GM23338 (cell line): ENCODE measurements at regions not wholly inside any gene's neighbourhood (a gene's known extent, or its start where the extent isn't known, plus 50 kb on each side); places are given as distances from the start of the nearest gene placed in this dataset.

Experiments used
- ATAC-seq: fragments of 200-7000 bp; cut with Tn5 transposase; 3 replicates; pipeline ENCODE4 v1.9.1; 2020
- DNase-seq: peaks from one replicate; pipeline ENCODE4 v3.0.0-alpha.2; 2015; ENCODE audit warnings: low spot score
- H2AFZ ChIP-seq: fragments of 200-600 bp; sonication (generic); 2 replicates; pipeline ENCODE4 v1.8.0; 2016; ENCODE audit warnings: antibody characterized with exemption, mild to moderate bottlenecking, moderate library complexity
- H3F3A ChIP-seq: fragments of 200-600 bp; sonication (generic); replicated peaks from 2 replicates; pipeline ENCODE4 v1.8.0; 2017; ENCODE audit warnings: antibody characterized with exemption, mixed run types, low read depth
- H3K27ac ChIP-seq: fragments of 200-600 bp; sonication (generic); 2 replicates; pipeline ENCODE4 v1.6.1; 2016; ENCODE audit warnings: low read depth
- H3K27me3 ChIP-seq: fragments of 200-600 bp; sonication (generic); 2 replicates; pipeline ENCODE4 v1.8.0; 2016; ENCODE audit warnings: mild to moderate bottlenecking, mixed run types, moderate library complexity; ENCODE audit not compliant: insufficient read depth
- H3K36me3 ChIP-seq: fragments of 200-600 bp; sonication (generic); 2 replicates; pipeline ENCODE4 v1.8.0; 2016; ENCODE audit warnings: mild to moderate bottlenecking; ENCODE audit not compliant: insufficient read depth
- H3K4me1 ChIP-seq: fragments of 200-600 bp; sonication (generic); 2 replicates; pipeline ENCODE4 v1.8.0; 2016; ENCODE audit warnings: mild to moderate bottlenecking, moderate library complexity; ENCODE audit not compliant: insufficient read depth
- H3K4me2 ChIP-seq: fragments of 200-600 bp; sonication (generic); 2 replicates; pipeline ENCODE4 v1.7.1; 2017; ENCODE audit warnings: mixed run types
- H3K4me3 ChIP-seq: fragments of 200-600 bp; sonication (generic); 2 replicates; pipeline ENCODE4 v1.6.1; 2016; ENCODE audit warnings: mixed run types
- H3K79me2 ChIP-seq: fragments of 200-600 bp; sonication (generic); replicated peaks from 2 replicates; pipeline ENCODE4 v1.8.0; 2017; ENCODE audit warnings: mild to moderate bottlenecking; ENCODE audit not compliant: insufficient read depth
- H3K9me2 ChIP-seq: fragments of 200-600 bp; sonication (generic); 2 replicates; pipeline ENCODE4 v1.8.0; 2017; ENCODE audit not compliant: insufficient read depth
- H4K20me1 ChIP-seq: fragments of 200-600 bp; sonication (generic); replicated peaks from 2 replicates; pipeline ENCODE4 v1.8.0; 2017; ENCODE audit warnings: mild to moderate bottlenecking; ENCODE audit not compliant: insufficient read depth
- H3K27ac Mint-ChIP-seq: 2 replicates; pipeline ENCODE4 v1.8.0; 2020; ENCODE audit warnings: inconsistent platforms, mild to moderate bottlenecking, moderate library complexity, mixed read lengths
- H3K27me3 Mint-ChIP-seq: 3 replicates; pipeline ENCODE4 v1.8.0; 2022; ENCODE audit warnings: low read depth, mild to moderate bottlenecking, moderate library complexity, mixed read lengths, inconsistent platforms; ENCODE audit not compliant: insufficient read depth, poor library complexity
- H3K36me3 Mint-ChIP-seq: 3 replicates; pipeline ENCODE4 v1.8.0; 2021; ENCODE audit warnings: low read depth, mild to moderate bottlenecking, inconsistent platforms, moderate library complexity, mixed read lengths
- H3K4me1 Mint-ChIP-seq: 3 replicates; pipeline ENCODE4 v1.8.0; 2020; ENCODE audit warnings: mild to moderate bottlenecking, inconsistent platforms, mixed read lengths
- H3K4me3 Mint-ChIP-seq: 3 replicates; pipeline ENCODE4 v1.8.0; 2021; ENCODE audit warnings: moderate library complexity, mild to moderate bottlenecking, inconsistent platforms, mixed read lengths
- H3K9me3 Mint-ChIP-seq: 3 replicates; pipeline ENCODE4 v1.8.0; 2020; ENCODE audit warnings: moderate library complexity, mild to moderate bottlenecking, inconsistent platforms, mixed read lengths
- CREB1 ChIP-seq: fragments of 250-450 bp; sonication (Bioruptor Pico); IDR thresholded peaks from 2 replicates; pipeline ENCODE4 v1.5.0; 2020; ENCODE audit warnings: low read depth, mild to moderate bottlenecking, moderate library complexity
- CTCF ChIP-seq, 2 experiments: fragments of 200-600 bp in 1 of 2; sonication (generic) in 1 of 2; conservative IDR thresholded peaks; 2 replicates each; pipeline versions ENCODE4 v1.5.1 to v1.6.1; 2016 to 2017; ENCODE audit warnings: antibody characterized with exemption in 2 of 2, low read depth in 2 of 2, mild to moderate bottlenecking in 2 of 2, moderate library complexity in 1 of 2
- ETS1 ChIP-seq: IDR thresholded peaks from 2 replicates; pipeline ENCODE4 v1.6.1; 2016; ENCODE audit warnings: antibody characterized with exemption
- EZH2phosphoT487 ChIP-seq: fragments of 200-600 bp; sonication (generic); IDR thresholded peaks from one replicate; pipeline ENCODE4 v1.8.1; 2018; ENCODE audit warnings: antibody characterized with exemption; ENCODE audit not compliant: unreplicated experiment
- JUNB ChIP-seq: IDR thresholded peaks from one replicate; pipeline ENCODE4 v1.6.1; 2016; ENCODE audit warnings: antibody characterized with exemption; ENCODE audit not compliant: unreplicated experiment
- NANOG ChIP-seq: IDR thresholded peaks from 2 replicates; pipeline ENCODE4 v1.6.1; 2016; ENCODE audit warnings: antibody characterized with exemption, borderline replicate concordance
- POLR2AphosphoS5 ChIP-seq: IDR thresholded peaks from 2 replicates; pipeline ENCODE4 v1.6.1; 2016; ENCODE audit warnings: antibody characterized with exemption, low read depth
- REST ChIP-seq: IDR thresholded peaks from one replicate; pipeline ENCODE4 v1.6.1; 2018; ENCODE audit warnings: antibody characterized with exemption; ENCODE audit not compliant: unreplicated experiment
- STAT1 ChIP-seq: IDR thresholded peaks from one replicate; pipeline ENCODE4 v1.6.1; 2016; ENCODE audit warnings: antibody characterized with exemption; ENCODE audit not compliant: unreplicated experiment
- ZNF114 ChIP-seq: fragments of 250-450 bp; sonication (Bioruptor Pico); IDR thresholded peaks from 2 replicates; pipeline ENCODE4 v1.5.0; 2020; ENCODE audit warnings: mild to moderate bottlenecking, moderate library complexity
- ZNF331 ChIP-seq: fragments of 250-450 bp; sonication (Bioruptor Pico); IDR thresholded peaks from 2 replicates; pipeline ENCODE4 v1.5.0; 2020; ENCODE audit warnings: low read depth, mild to moderate bottlenecking, moderate library complexity
- ZNF462 ChIP-seq: fragments of 250-450 bp; sonication (Bioruptor Pico); IDR thresholded peaks from 2 replicates; pipeline ENCODE4 v1.5.0; 2020; ENCODE audit warnings: mild to moderate bottlenecking, moderate library complexity

GRCh38 chr7:149570784-149571183 lies 73.2 kb upstream of the ZNF746 start:
- no peak overlapping the region for H3K4me2 ChIP-seq
- H3K4me1 Mint-ChIP-seq, result no peaks in the 10 kb centered on the region

More at GRCh38 chr7:149570784-149571183, 73.2 kb upstream of the ZNF746 start:
- no peak overlapping the region for H3K4me3 Mint-ChIP-seq
- H3K4me1 ChIP-seq, result no peaks in the 10 kb centered on the region
- no peaks in the 10 kb centered on the region for H4K20me1 ChIP-seq
- H3K9me2 ChIP-seq, result no peaks in the 10 kb centered on the region
- no peaks in the 10 kb centered on the region for H3K27me3 ChIP-seq
- H3K79me2 ChIP-seq, result no peaks in the 10 kb centered on the region
- TF ChIP-seq STAT1 (no peak), ZNF462 (no peak), ZNF114 (CRISPR knock-in tag) (no peak), POLR2AphosphoS5 (no peak), CREB1 (CRISPR knock-in tag) (no peak), NANOG (no peak), ETS1 (no peak), EZH2phosphoT487 (no peak), REST (no peak), ZNF331 (no peak), CTCF (conservative IDR thresholded peaks at IDR 0.05; ENCODE audit: low read depth in 2 of 2) (no peak), JUNB (no peak)
- ATAC-seq (no peak), DNase-seq (no peak)
- no peak overlapping the region for H3K27ac ChIP-seq
- no peak overlapping the region for H3K4me3 ChIP-seq
- H3F3A ChIP-seq, result no peaks in the 10 kb centered on the region
- H2AFZ ChIP-seq, result no peak overlapping the region
- peaks cover 66% of the 10 kb centered on the region for H3K9me3 Mint-ChIP-seq
- H3K27ac Mint-ChIP-seq, result no peak overlapping the region
- H3K36me3 Mint-ChIP-seq, result peaks cover 67% of the 10 kb centered on the region
- H3K27me3 Mint-ChIP-seq, result no peaks in the 10 kb centered on the region
- H3K36me3 ChIP-seq, result peaks cover 17% of the 10 kb centered on the region; the same call in 1 of the 2 replicates
